ENCODE measurements at regions not wholly inside any gene's neighbourhood (a gene's known extent, or its start where the extent isn't known, plus 50 kb on each side); places are given as distances from the start of the nearest gene placed in this dataset.
"Not testable (repeated sequence)": the region's sequence is repeated elsewhere in the genome, so short reads cannot be mapped to it uniquely, and the experiment has no call there.

DNA sequence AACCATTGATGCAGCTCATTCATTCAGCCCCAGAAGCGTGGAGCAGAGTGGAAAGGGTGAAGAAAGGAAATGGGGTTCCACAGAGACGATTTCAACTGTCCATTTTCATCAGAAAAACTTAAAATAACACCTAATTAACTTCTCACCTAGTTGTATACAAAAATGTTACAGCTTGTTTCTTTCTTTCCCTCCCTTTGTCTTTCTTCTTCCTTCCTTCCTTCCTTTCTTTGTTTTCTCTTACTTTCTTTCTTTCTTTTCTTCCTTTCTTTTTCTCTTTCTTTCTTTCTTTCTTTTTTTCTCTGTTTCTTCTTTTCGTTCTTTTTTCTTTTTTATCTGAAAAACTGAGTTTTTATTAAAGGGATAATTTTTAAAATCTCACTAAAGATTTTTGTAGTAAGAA is 105.9 kb upstream of the GNAI1 start:
- no peak for DNase-seq (ENCODE audit: low spot score)
- Mint-ChIP-seq H3K4me3 (no peak overlapping the region), H3K27me3 (ENCODE audit: insufficient read depth, low read depth) (peaks cover 4% of the 10 kb centered on the region), H3K36me3 (no peaks in the 10 kb centered on the region), H3K4me1 (no peaks in the 10 kb centered on the region), H3K9me3 (no peaks in the 10 kb centered on the region), H3K27ac (no peak overlapping the region)
- H3K9me3 ChIP-seq (ENCODE audit: low read depth) = no peaks in the 10 kb centered on the region
- H4K20me1 ChIP-seq (ENCODE audit: low read depth) = no peaks in the 10 kb centered on the region
- no peak overlapping the region for H2AFZ ChIP-seq (replicated peaks)
- H3K9ac ChIP-seq = no peak overlapping the region
- no peak overlapping the region for H3K4me3 ChIP-seq
- no peaks in the 10 kb centered on the region for H3K27me3 ChIP-seq
- H3K79me2 ChIP-seq (ENCODE audit: low read depth) = no peaks in the 10 kb centered on the region
- H3K36me3 ChIP-seq = no peaks in the 10 kb centered on the region
- no peaks in the 10 kb centered on the region for H3F3A ChIP-seq (ENCODE audit: low read depth)
- no peak overlapping the region for H3K4me2 ChIP-seq
- no peak for TF ChIP-seq EZH2phosphoT487 (IDR thresholded peaks at IDR 0.05)
- TF ChIP-seq, protein P1, sequence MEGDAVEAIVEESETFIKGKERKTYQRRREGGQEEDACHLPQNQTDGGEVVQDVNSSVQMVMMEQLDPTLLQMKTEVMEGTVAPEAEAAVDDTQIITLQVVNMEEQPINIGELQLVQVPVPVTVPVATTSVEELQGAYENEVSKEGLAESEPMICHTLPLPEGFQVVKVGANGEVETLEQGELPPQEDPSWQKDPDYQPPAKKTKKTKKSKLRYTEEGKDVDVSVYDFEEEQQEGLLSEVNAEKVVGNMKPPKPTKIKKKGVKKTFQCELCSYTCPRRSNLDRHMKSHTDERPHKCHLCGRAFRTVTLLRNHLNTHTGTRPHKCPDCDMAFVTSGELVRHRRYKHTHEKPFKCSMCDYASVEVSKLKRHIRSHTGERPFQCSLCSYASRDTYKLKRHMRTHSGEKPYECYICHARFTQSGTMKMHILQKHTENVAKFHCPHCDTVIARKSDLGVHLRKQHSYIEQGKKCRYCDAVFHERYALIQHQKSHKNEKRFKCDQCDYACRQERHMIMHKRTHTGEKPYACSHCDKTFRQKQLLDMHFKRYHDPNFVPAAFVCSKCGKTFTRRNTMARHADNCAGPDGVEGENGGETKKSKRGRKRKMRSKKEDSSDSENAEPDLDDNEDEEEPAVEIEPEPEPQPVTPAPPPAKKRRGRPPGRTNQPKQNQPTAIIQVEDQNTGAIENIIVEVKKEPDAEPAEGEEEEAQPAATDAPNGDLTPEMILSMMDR (IDR thresholded peaks at IDR 0.05) = no peak
- TF ChIP-seq EZH2 (IDR thresholded peaks at IDR 0.05) = no peak
- no peaks in the 10 kb centered on the region for H3K4me1 ChIP-seq
- no peak overlapping the region for H3K27ac ChIP-seq

DNA sequence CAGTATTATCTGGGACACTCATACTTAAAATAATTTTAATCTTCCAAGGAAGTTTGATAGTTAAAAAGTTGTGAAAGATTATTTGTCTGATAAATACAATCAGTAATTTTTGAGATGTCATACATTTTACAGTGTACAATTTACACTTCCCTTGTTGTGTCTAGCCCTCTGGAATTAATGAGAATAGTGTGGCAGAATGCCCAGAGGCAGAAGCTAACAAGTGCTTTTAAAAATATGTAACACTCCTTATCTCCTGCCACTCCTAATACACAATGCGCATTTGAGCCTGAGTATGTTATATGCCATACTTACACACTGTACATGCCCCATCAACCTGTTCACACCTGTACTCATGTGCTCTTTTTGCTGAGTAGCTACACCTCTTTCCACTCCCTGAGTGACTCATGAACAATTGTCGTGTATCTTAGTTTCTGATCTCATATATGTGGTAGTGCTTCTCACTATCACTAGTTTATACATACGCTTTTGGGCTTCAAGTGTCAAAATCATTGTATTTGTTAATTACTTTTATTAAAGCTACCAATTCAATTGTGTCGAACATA is 106.9 kb upstream of the GNAI1 start:
- H3K4me1 ChIP-seq = no peaks in the 10 kb centered on the region
- no peaks in the 10 kb centered on the region for H4K20me1 ChIP-seq (ENCODE audit: low read depth)
- no peak overlapping the region for H3K4me3 ChIP-seq
- H3K27ac ChIP-seq = no peak overlapping the region
- no peaks in the 10 kb centered on the region for H3K36me3 Mint-ChIP-seq
- no peaks in the 10 kb centered on the region for H3K9me3 ChIP-seq (ENCODE audit: low read depth)
- DNase-seq (ENCODE audit: low spot score) = no peak
- no peak overlapping the region for H3K9ac ChIP-seq
- H3K4me2 ChIP-seq = no peak overlapping the region
- no peaks in the 10 kb centered on the region for H3K27me3 ChIP-seq
- H2AFZ ChIP-seq (replicated peaks) = no peak overlapping the region
- H3K36me3 ChIP-seq = no peaks in the 10 kb centered on the region
- peaks cover 3% of the 10 kb centered on the region for H3K27me3 Mint-ChIP-seq (ENCODE audit: insufficient read depth, low read depth)
- H3F3A ChIP-seq (ENCODE audit: low read depth) = no peaks in the 10 kb centered on the region
- H3K4me1 Mint-ChIP-seq = no peaks in the 10 kb centered on the region
- H3K27ac Mint-ChIP-seq = no peak overlapping the region
- TF ChIP-seq, protein P1 (IDR thresholded peaks at IDR 0.05) = no peak
- TF ChIP-seq EZH2 (IDR thresholded peaks at IDR 0.05) (no peak), EZH2phosphoT487 (IDR thresholded peaks at IDR 0.05) (no peak)
- H3K9me3 Mint-ChIP-seq = peaks cover 8% of the 10 kb centered on the region
- H3K79me2 ChIP-seq (ENCODE audit: low read depth) = no peaks in the 10 kb centered on the region
- H3K4me3 Mint-ChIP-seq = no peak overlapping the region

DNA sequence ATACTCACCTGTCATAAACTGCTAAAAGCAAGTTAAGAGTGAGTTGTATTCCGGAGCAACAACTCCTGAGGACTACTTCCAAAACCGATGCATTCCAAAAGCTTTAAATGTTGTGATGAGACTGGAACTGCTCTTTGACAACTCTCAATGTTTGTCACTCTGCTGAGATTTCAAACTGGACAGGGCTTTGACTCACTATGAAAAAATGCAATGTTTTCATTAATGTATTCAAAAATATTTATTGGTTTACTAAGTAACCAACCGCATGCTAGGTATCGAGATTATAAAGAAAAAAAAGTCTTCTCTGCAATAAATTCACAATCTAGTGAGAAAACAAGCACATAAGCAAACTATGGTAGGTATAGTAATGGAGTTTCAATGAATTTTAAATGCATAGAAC is 107.9 kb upstream of the GNAI1 start:
- no peaks in the 10 kb centered on the region for H4K20me1 ChIP-seq (ENCODE audit: low read depth)
- no peak overlapping the region for H3K4me2 ChIP-seq
- H3K27me3 ChIP-seq = no peaks in the 10 kb centered on the region
- H3K4me3 Mint-ChIP-seq = no peak overlapping the region
- H3K79me2 ChIP-seq (ENCODE audit: low read depth) = no peaks in the 10 kb centered on the region
- H3K27me3 Mint-ChIP-seq (ENCODE audit: insufficient read depth, low read depth) = peaks cover 3% of the 10 kb centered on the region
- no peak overlapping the region for H3K27ac Mint-ChIP-seq
- H3K9ac ChIP-seq = no peak overlapping the region
- no peaks in the 10 kb centered on the region for H3K36me3 ChIP-seq
- no peak overlapping the region for H2AFZ ChIP-seq (replicated peaks)
- TF ChIP-seq EZH2 (IDR thresholded peaks at IDR 0.05) (no peak), EZH2phosphoT487 (IDR thresholded peaks at IDR 0.05) (no peak)
- TF ChIP-seq, protein P1 (IDR thresholded peaks at IDR 0.05) = no peak
- peaks cover 9% of the 10 kb centered on the region for H3K9me3 Mint-ChIP-seq
- no peaks in the 10 kb centered on the region for H3K36me3 Mint-ChIP-seq
- H3K27ac ChIP-seq = no peak overlapping the region
- DNase-seq (ENCODE audit: low spot score) = no peak
- no peaks in the 10 kb centered on the region for H3K4me1 Mint-ChIP-seq
- no peak overlapping the region for H3K4me3 ChIP-seq
- no peaks in the 10 kb centered on the region for H3K9me3 ChIP-seq (ENCODE audit: low read depth)
- H3K4me1 ChIP-seq = no peaks in the 10 kb centered on the region
- H3F3A ChIP-seq (ENCODE audit: low read depth) = no peaks in the 10 kb centered on the region

DNA sequence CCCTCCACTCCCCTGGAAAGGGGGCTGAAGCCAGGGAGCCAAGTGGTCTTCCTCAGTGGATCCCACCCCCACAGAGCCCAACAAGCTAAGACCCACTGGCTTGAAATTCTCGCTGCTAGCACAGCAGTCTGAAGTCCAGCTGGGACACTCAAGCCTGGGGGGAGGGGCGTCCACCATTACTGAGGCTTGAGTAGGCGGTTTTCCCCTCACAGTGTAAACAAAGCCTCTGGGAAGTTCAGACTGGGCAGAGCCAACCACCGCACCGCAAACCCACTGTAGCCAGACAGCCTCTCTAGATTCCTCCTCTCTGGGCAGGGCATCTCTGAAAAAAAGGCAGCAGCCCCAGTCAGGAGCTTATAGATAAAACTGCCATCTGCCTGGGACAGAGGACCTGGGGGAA is 114.4 kb upstream of the GNAI1 start:
- not testable (repeated sequence) for H3K27ac Mint-ChIP-seq; H3F3A ChIP-seq (ENCODE audit: low read depth); H4K20me1 ChIP-seq (ENCODE audit: low read depth); H3K4me1 Mint-ChIP-seq; H3K79me2 ChIP-seq (ENCODE audit: low read depth); H3K4me3 ChIP-seq; H3K36me3 Mint-ChIP-seq; H3K4me1 ChIP-seq; H3K9me3 ChIP-seq (ENCODE audit: low read depth); H3K27me3 Mint-ChIP-seq (ENCODE audit: insufficient read depth, low read depth); H3K27me3 ChIP-seq; H3K4me3 Mint-ChIP-seq; H3K4me2 ChIP-seq; H2AFZ ChIP-seq (replicated peaks); H3K27ac ChIP-seq; H3K9ac ChIP-seq; H3K36me3 ChIP-seq
- DNase-seq (ENCODE audit: low spot score) = peak; percentile 4
- H3K9me3 Mint-ChIP-seq = peaks cover 15% of the 10 kb centered on the region

DNA sequence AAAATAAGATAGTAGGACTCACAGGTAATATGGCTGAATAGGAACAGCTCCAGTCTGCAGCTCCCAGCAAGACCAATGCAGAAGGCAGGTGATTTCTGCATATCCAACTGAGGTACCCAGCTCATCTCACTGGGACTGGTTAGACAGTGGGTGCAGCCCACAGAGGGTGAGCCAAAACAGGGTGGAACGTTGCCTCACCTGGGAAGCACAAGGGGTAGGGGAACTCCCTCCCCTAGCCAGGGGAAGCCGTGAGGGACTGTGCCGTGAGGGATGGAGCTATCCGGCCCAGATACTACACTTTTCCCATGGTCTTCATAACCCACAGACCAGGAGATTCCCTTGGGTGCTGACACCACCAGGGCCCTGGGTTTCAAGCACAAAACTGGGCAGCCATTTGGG is 114.8 kb upstream of the GNAI1 start:
- H3K9me3 Mint-ChIP-seq = peaks cover 15% of the 10 kb centered on the region
- not testable (repeated sequence) for H3K4me2 ChIP-seq

More for the DNA sequence above, 114.8 kb upstream of the GNAI1 start:
- not testable (repeated sequence) for H3K27ac Mint-ChIP-seq; H3K4me3 Mint-ChIP-seq; H3K27me3 ChIP-seq; H3K9ac ChIP-seq; H2AFZ ChIP-seq (replicated peaks); H3K36me3 ChIP-seq; H3K9me3 ChIP-seq (ENCODE audit: low read depth); H3K27ac ChIP-seq; H3F3A ChIP-seq (ENCODE audit: low read depth); H3K27me3 Mint-ChIP-seq (ENCODE audit: insufficient read depth, low read depth); H3K4me3 ChIP-seq; H4K20me1 ChIP-seq (ENCODE audit: low read depth); H3K79me2 ChIP-seq (ENCODE audit: low read depth); H3K4me1 Mint-ChIP-seq; H3K4me1 ChIP-seq; H3K36me3 Mint-ChIP-seq; DNase-seq (ENCODE audit: low spot score)

Data from neural progenitor cell (in vitro differentiated cells).